GM13976 (cell line): ENCODE measurements at regions not wholly inside any gene's neighbourhood (a gene's known extent, or its start where the extent isn't known, plus 50 kb on each side); places are given as distances from the start of the nearest gene placed in this dataset.

Experiments
- DNase-seq: peaks from one replicate; pipeline ENCODE4 v3.0.0; 2012; ENCODE audit warnings: low spot score
- CTCF ChIP-seq: IDR thresholded peaks from 2 replicates; pipeline ENCODE4 v1.5.1; 2012; ENCODE audit warnings: borderline replicate concordance, mild to moderate bottlenecking; ENCODE audit not compliant: insufficient read depth; ENCODE audit errors: extremely low read depth, missing control alignments, control extremely low read depth
- in situ Hi-C: fragments of 300-500 bp; cut with MboI; formaldehyde crosslinking; loops from one replicate; pipeline ENCODE4 v1.12.0; 2022; ENCODE audit warnings: low sequenced_read_pairs, mixed read lengths, inconsistent platforms; ENCODE audit not compliant: unreplicated experiment

GRCh38 chr15:47934342-47934741 is 186.4 kb upstream of the SLC24A5 start:
- TF ChIP-seq CTCF: no peak
- no peak for DNase-seq
- in situ Hi-C loops: no loop called here

- no peak for TF ChIP-seq CTCF
- DNase-seq: no peak
- in situ Hi-C loops: no loop called here
Observed at GRCh38 chr15:47937834-47938233, 183.0 kb upstream of the SLC24A5 start.

GRCh38 chr15:47944637-47945288 is 176.0 kb upstream of the SLC24A5 start:
- in situ Hi-C loops: no loop called here
- DNase-seq: no peak
- no peak for TF ChIP-seq CTCF

- no peak for DNase-seq
- no peak for TF ChIP-seq CTCF
- in situ Hi-C loops: no loop called here
Observed at GRCh38 chr15:47945872-47946650, 174.7 kb upstream of the SLC24A5 start.

GRCh38 chr15:47949815-47950214 is 171.0 kb upstream of the SLC24A5 start:
- no peak for TF ChIP-seq CTCF
- DNase-seq: no peak
- in situ Hi-C loops: no loop called here

GRCh38 chr15:47950447-47950846 is 170.3 kb upstream of the SLC24A5 start:
- DNase-seq: no peak
- no peak for TF ChIP-seq CTCF
- in situ Hi-C loops: no loop called here
